GM12875 (cell line): ENCODE measurements at regions not wholly inside any gene's neighbourhood (a gene's known extent, or its start where the extent isn't known, plus 50 kb on each side); places are given as distances from the start of the nearest gene placed in this dataset.

Experiments used
- H3K4me3 ChIP-seq: one replicate; pipeline ENCODE4 v1.5.1; 2011; ENCODE audit warnings: low read depth, low read length, control low read depth
- CTCF ChIP-seq: IDR thresholded peaks from 2 replicates; pipeline ENCODE4 v1.5.1; 2011; ENCODE audit warnings: low read depth, mild to moderate bottlenecking, control low read depth, inconsistent platforms, low read length, moderate library complexity, borderline replicate concordance; ENCODE audit not compliant: insufficient read depth

DNA sequence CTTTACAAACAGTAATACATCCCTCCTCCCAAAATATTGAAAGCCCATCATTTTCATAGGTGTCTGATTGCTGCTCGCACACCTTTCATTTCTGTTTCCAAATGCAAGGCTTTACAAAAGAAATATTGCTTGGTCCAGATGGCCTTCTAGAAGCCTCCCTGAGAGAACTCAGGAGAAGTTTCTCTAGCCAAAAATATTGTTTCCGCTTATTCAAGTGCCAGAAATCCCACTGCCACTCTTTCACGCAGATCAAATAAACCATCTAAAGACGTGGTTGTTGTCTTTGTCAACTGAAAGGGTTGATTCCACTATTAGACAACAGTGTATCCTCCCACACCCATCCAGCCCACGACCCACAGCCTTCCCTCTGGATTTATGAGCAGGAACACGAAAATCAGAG is 96.2 kb downstream of the ZIC5 start:
- TF ChIP-seq CTCF: no peak
- H3K4me3 ChIP-seq: no peak overlapping the region

- TF ChIP-seq CTCF: no peak
- H3K4me3 ChIP-seq: no peak overlapping the region
Observed at GRCh38 chr13:99873832-99874430, 97.6 kb downstream of the ZIC5 start.

GRCh38 chr13:99873141-99873540 is 98.4 kb downstream of the ZIC5 start:
- no peak overlapping the region for H3K4me3 ChIP-seq
- no peak for TF ChIP-seq CTCF

- no peak overlapping the region for H3K4me3 ChIP-seq
- TF ChIP-seq CTCF: no peak
Observed at GRCh38 chr13:99871249-99871898, 100.2 kb downstream of the ZIC5 start.

DNA sequence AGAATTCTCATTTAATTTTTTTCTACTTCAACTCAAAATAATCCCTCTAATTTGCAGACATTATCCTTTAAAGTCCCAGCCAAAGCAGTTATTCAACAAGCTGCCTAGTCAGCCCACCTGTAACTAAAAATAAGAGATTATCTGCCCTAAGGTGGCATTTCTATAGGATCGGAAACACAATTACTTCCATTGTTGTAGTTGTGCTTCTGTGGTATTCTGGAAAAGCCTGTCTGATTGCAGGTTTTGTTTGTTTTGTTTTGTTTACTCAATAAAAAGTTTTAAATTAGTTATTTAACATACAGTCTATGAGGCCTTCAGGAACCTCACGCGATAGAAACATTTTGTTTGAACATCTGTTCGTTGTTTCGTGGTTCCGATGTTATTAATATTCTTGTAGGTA is 101.0 kb downstream of the ZIC5 start:
- H3K4me3 ChIP-seq: no peak overlapping the region
- TF ChIP-seq CTCF: no peak

DNA sequence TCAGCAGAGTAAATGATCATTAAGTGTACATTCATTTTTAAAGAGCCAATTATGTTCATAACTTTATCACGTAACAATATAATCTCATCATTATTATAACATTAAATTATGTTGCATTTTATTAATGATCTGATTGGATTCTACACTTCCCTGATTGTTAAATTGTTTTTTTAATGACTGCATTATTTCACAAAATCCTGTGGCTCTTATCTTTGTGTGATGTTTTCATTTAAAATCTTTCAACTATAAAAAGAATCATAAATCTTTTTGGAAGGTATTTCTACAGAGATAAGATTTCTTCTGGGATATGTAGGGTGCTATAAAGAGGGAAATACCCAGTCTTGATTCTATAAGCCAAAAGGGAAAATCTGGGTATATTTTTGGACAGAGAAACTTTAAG is 101.7 kb downstream of the ZIC5 start:
- no peak overlapping the region for H3K4me3 ChIP-seq
- TF ChIP-seq CTCF: no peak

- H3K4me3 ChIP-seq: no peak overlapping the region
Observed at GRCh38 chr13:99868767-99869166, 102.8 kb downstream of the ZIC5 start.

More at GRCh38 chr13:99868767-99869166, 102.8 kb downstream of the ZIC5 start:
- TF ChIP-seq CTCF: no peak
